HUES48 (cell line): ENCODE measurements at regions not wholly inside any gene's neighbourhood (a gene's known extent, or its start where the extent isn't known, plus 50 kb on each side); places are given as distances from the start of the nearest gene placed in this dataset.

Source experiments
- H3K27ac ChIP-seq: one replicate; pipeline ENCODE4 v1.7.0; 2013; ENCODE audit warnings: low read depth, low read length, inconsistent platforms
- H3K27me3 ChIP-seq: 2 replicates; pipeline ENCODE4 v1.6.1; 2013; ENCODE audit warnings: mild to moderate bottlenecking, low read length; ENCODE audit not compliant: control insufficient read depth, insufficient read depth
- H3K36me3 ChIP-seq: 2 replicates; pipeline ENCODE4 v1.6.1; 2013; ENCODE audit warnings: low read length; ENCODE audit not compliant: control insufficient read depth, insufficient read depth
- H3K4me1 ChIP-seq: 2 replicates; pipeline ENCODE4 v1.6.1; 2013; ENCODE audit warnings: mild to moderate bottlenecking, low read length; ENCODE audit not compliant: control insufficient read depth, insufficient read depth
- H3K4me3 ChIP-seq: 2 replicates; pipeline ENCODE4 v1.5.1; 2013; ENCODE audit warnings: mild to moderate bottlenecking, low read depth, low read length
- H3K9ac ChIP-seq: 2 replicates; pipeline ENCODE4 v1.6.1; 2013; ENCODE audit warnings: mild to moderate bottlenecking, low read depth, low read length, moderate library complexity
- H3K9me3 ChIP-seq: 2 replicates; pipeline ENCODE4 v1.6.1; 2013; ENCODE audit warnings: low read length; ENCODE audit not compliant: control insufficient read depth, insufficient read depth

- Histone ChIP-seq H3K27me3 (no peaks in the 10 kb centered on the region), H3K4me1 (no peaks in the 10 kb centered on the region), H3K36me3 (no peaks in the 10 kb centered on the region), H3K27ac (no peak overlapping the region), H3K9ac (no peak overlapping the region), H3K9me3 (0 out of 2 replicates have a peak, but pooled peaks cover 2% of the 10 kb centered on the region), H3K4me3 (no peak overlapping the region)
These were observed 326.2 kb upstream of the PRDM1 start for GRCh38 chr6:105759946-105760345.

GRCh38 chr6:105759015-105759414 lies 327.1 kb upstream of the PRDM1 start:
- Histone ChIP-seq H3K9ac (no peak overlapping the region), H3K4me3 (no peak overlapping the region)

GRCh38 chr6:105757512-105758200 lies 328.5 kb upstream of the PRDM1 start:
- no peak overlapping the region for H3K27ac ChIP-seq

More at GRCh38 chr6:105759015-105759414, 327.1 kb upstream of the PRDM1 start:
- no peaks in the 10 kb centered on the region for H3K27me3 ChIP-seq
- H3K36me3 ChIP-seq: no peaks in the 10 kb centered on the region
- no peaks in the 10 kb centered on the region; the same call in 1 of the 2 replicates for H3K4me1 ChIP-seq
- no peak overlapping the region for H3K27ac ChIP-seq
- 0 out of 2 replicates have a peak, but pooled peaks cover 2% of the 10 kb centered on the region for H3K9me3 ChIP-seq

GRCh38 chr6:105755885-105756284 lies 330.3 kb upstream of the PRDM1 start:
- H3K9me3 ChIP-seq: 0 out of 2 replicates have a peak, but pooled peaks cover 2% of the 10 kb centered on the region
- no peaks in the 10 kb centered on the region for H3K27me3 ChIP-seq
- H3K36me3 ChIP-seq: no peaks in the 10 kb centered on the region
- H3K4me3 ChIP-seq: no peak overlapping the region
- peaks cover 4% of the 10 kb centered on the region; the same call in 1 of the 2 replicates for H3K4me1 ChIP-seq
- no peak overlapping the region for H3K9ac ChIP-seq
- no peak overlapping the region for H3K27ac ChIP-seq

More at GRCh38 chr6:105757512-105758200, 328.5 kb upstream of the PRDM1 start:
- H3K9me3 ChIP-seq: 0 out of 2 replicates have a peak, but pooled peaks cover 2% of the 10 kb centered on the region
- H3K36me3 ChIP-seq: no peaks in the 10 kb centered on the region
- no peaks in the 10 kb centered on the region for H3K27me3 ChIP-seq
- no peak overlapping the region for H3K4me3 ChIP-seq
- H3K4me1 ChIP-seq: peaks cover 4% of the 10 kb centered on the region; the same call in 1 of the 2 replicates
- H3K9ac ChIP-seq: no peak overlapping the region

- no peak overlapping the region for H3K27ac ChIP-seq
These were observed 332.4 kb upstream of the PRDM1 start for GRCh38 chr6:105753620-105754211.

GRCh38 chr6:105753207-105753606 lies 332.9 kb upstream of the PRDM1 start:
- H3K4me3 ChIP-seq: no peak overlapping the region
- H3K27ac ChIP-seq: no peak overlapping the region

More at GRCh38 chr6:105753620-105754211, 332.4 kb upstream of the PRDM1 start:
- Histone ChIP-seq H3K9ac (no peak overlapping the region), H3K4me1 (peaks cover 4% of the 10 kb centered on the region; the same call in 1 of the 2 replicates), H3K9me3 (0 out of 2 replicates have a peak, but pooled peaks cover 2% of the 10 kb centered on the region), H3K36me3 (no peaks in the 10 kb centered on the region), H3K4me3 (no peak overlapping the region), H3K27me3 (no peaks in the 10 kb centered on the region)

GRCh38 chr6:105750089-105750488 lies 336.0 kb upstream of the PRDM1 start:
- Histone ChIP-seq H3K9me3 (no peaks in the 10 kb centered on the region), H3K27me3 (no peaks in the 10 kb centered on the region), H3K4me3 (no peak overlapping the region), H3K4me1 (peaks cover 11% of the 10 kb centered on the region), H3K27ac (no peak overlapping the region), H3K36me3 (no peaks in the 10 kb centered on the region), H3K9ac (no peak overlapping the region)

More at GRCh38 chr6:105753207-105753606, 332.9 kb upstream of the PRDM1 start:
- no peak overlapping the region for H3K9ac ChIP-seq
- peaks cover 4% of the 10 kb centered on the region; the same call in 1 of the 2 replicates for H3K4me1 ChIP-seq
- no peaks in the 10 kb centered on the region for H3K27me3 ChIP-seq
- no peaks in the 10 kb centered on the region for H3K36me3 ChIP-seq
- 0 out of 2 replicates have a peak, but pooled peaks cover 2% of the 10 kb centered on the region for H3K9me3 ChIP-seq

- H3K36me3 ChIP-seq: no peaks in the 10 kb centered on the region
- H3K27ac ChIP-seq: no peak overlapping the region
- no peaks in the 10 kb centered on the region for H3K9me3 ChIP-seq
- H3K9ac ChIP-seq: no peak overlapping the region
- H3K4me3 ChIP-seq: no peak overlapping the region
- H3K4me1 ChIP-seq: peaks cover 11% of the 10 kb centered on the region
- no peaks in the 10 kb centered on the region for H3K27me3 ChIP-seq
These were observed 337.4 kb upstream of the PRDM1 start for GRCh38 chr6:105748737-105749161.

GRCh38 chr6:105747823-105748405 lies 338.2 kb upstream of the PRDM1 start:
- Histone ChIP-seq H3K9me3 (no peaks in the 10 kb centered on the region), H3K4me3 (no peak overlapping the region), H3K9ac (no peak overlapping the region), H3K36me3 (no peaks in the 10 kb centered on the region), H3K27ac (no peak overlapping the region), H3K4me1 (peaks cover 18% of the 10 kb centered on the region), H3K27me3 (no peaks in the 10 kb centered on the region)

- Histone ChIP-seq H3K36me3 (no peaks in the 10 kb centered on the region), H3K27me3 (no peaks in the 10 kb centered on the region), H3K4me1 (peaks cover 18% of the 10 kb centered on the region), H3K27ac (no peak overlapping the region), H3K9me3 (no peaks in the 10 kb centered on the region), H3K9ac (no peak overlapping the region), H3K4me3 (no peak overlapping the region)
These were observed 339.6 kb upstream of the PRDM1 start for GRCh38 chr6:105746509-105746908.

- peaks cover 18% of the 10 kb centered on the region for H3K4me1 ChIP-seq
- no peak overlapping the region for H3K9ac ChIP-seq
- H3K27ac ChIP-seq: no peak overlapping the region
- H3K4me3 ChIP-seq: no peak overlapping the region
- no peaks in the 10 kb centered on the region for H3K9me3 ChIP-seq
- H3K27me3 ChIP-seq: no peaks in the 10 kb centered on the region
- H3K36me3 ChIP-seq: no peaks in the 10 kb centered on the region
These were observed 340.0 kb upstream of the PRDM1 start for GRCh38 chr6:105746130-105746505.
